ENCODE measurements at regions not wholly inside any gene's neighbourhood (a gene's known extent, or its start where the extent isn't known, plus 50 kb on each side); places are given as distances from the start of the nearest gene placed in this dataset.

- Histone ChIP-seq H3K27ac (ENCODE audit: low read length) (no peak overlapping the region), H3K4me3 (ENCODE audit: low read depth in 2 of 2, low read length in 2 of 2) (no peak overlapping the region), H3K9me3 (ENCODE audit: control insufficient read depth, insufficient read depth, low read depth, low read length) (no peaks in the 10 kb centered on the region), H3K27me3 (ENCODE audit: control insufficient read depth, insufficient read depth, low read length) (no peaks in the 10 kb centered on the region), H3K36me3 (ENCODE audit: control insufficient read depth, insufficient read depth, low read length) (no peaks in the 10 kb centered on the region), H3K4me1 (ENCODE audit: control insufficient read depth, insufficient read depth, low read length) (no peaks in the 10 kb centered on the region)
- no TSS peak for BruUV-seq (replicated peaks)
- DNase-seq (ENCODE audit: low read depth, low spot score) = no peak
- TF ChIP-seq SIN3A (IDR thresholded peaks at IDR 0.05; ENCODE audit: borderline replicate concordance, insufficient read depth, low read depth, low read length) (no peak), REST (IDR thresholded peaks at IDR 0.05; ENCODE audit: insufficient read depth in 1 of 2, low read depth in 2 of 2, low read length in 1 of 2) (no peak), TCF7L2 (IDR thresholded peaks at IDR 0.05; ENCODE audit: low read depth, low read length) (no peak), POLR2AphosphoS5 (IDR thresholded peaks at IDR 0.05; ENCODE audit: low read depth, low read length) (no peak)
- TF ChIP-seq, protein P1, sequence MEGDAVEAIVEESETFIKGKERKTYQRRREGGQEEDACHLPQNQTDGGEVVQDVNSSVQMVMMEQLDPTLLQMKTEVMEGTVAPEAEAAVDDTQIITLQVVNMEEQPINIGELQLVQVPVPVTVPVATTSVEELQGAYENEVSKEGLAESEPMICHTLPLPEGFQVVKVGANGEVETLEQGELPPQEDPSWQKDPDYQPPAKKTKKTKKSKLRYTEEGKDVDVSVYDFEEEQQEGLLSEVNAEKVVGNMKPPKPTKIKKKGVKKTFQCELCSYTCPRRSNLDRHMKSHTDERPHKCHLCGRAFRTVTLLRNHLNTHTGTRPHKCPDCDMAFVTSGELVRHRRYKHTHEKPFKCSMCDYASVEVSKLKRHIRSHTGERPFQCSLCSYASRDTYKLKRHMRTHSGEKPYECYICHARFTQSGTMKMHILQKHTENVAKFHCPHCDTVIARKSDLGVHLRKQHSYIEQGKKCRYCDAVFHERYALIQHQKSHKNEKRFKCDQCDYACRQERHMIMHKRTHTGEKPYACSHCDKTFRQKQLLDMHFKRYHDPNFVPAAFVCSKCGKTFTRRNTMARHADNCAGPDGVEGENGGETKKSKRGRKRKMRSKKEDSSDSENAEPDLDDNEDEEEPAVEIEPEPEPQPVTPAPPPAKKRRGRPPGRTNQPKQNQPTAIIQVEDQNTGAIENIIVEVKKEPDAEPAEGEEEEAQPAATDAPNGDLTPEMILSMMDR (IDR thresholded peaks at IDR 0.05) = no peak
- ChIA-PET POLR2A (no interaction called here), CTCF (no interaction called here)
- in situ Hi-C loops (cut with HindIII; ENCODE audit: low pct_unique_long_range_greater_than_20kb, low sequenced_read_pairs) = no loop called here
- intact Hi-C loops (cut with micrococcal nuclease; ENCODE audit: unreplicated experiment) = loop anchor here (5.0 kb wide), 1 partner anchor 212 kb away; no protein-coding TSS in a partner anchor
- no peak for ATAC-seq
Observed at GRCh38 chr1:209354840-209355165, 228.7 kb upstream of the CAMK1G start.

- TF ChIP-seq, protein P1 (IDR thresholded peaks at IDR 0.05) = no peak
- TF ChIP-seq REST (IDR thresholded peaks at IDR 0.05; ENCODE audit: insufficient read depth in 1 of 2, low read depth in 2 of 2, low read length in 1 of 2) (no peak), POLR2AphosphoS5 (IDR thresholded peaks at IDR 0.05; ENCODE audit: low read depth, low read length) (no peak), TCF7L2 (IDR thresholded peaks at IDR 0.05; ENCODE audit: low read depth, low read length) (no peak), SIN3A (IDR thresholded peaks at IDR 0.05; ENCODE audit: borderline replicate concordance, insufficient read depth, low read depth, low read length) (no peak)
- BruUV-seq (replicated peaks) = no TSS peak
- Histone ChIP-seq H3K27me3 (ENCODE audit: control insufficient read depth, insufficient read depth, low read length) (no peaks in the 10 kb centered on the region), H3K4me3 (ENCODE audit: low read depth in 2 of 2, low read length in 2 of 2) (no peak overlapping the region), H3K27ac (ENCODE audit: low read length) (no peak overlapping the region), H3K4me1 (ENCODE audit: control insufficient read depth, insufficient read depth, low read length) (no peaks in the 10 kb centered on the region), H3K9me3 (ENCODE audit: control insufficient read depth, insufficient read depth, low read depth, low read length) (no peaks in the 10 kb centered on the region), H3K36me3 (ENCODE audit: control insufficient read depth, insufficient read depth, low read length) (no peaks in the 10 kb centered on the region)
- DNase-seq (ENCODE audit: low read depth, low spot score) (no peak), ATAC-seq (no peak)
- POLR2A ChIA-PET = no interaction called here
- CTCF ChIA-PET = no interaction called here
- in situ Hi-C loops (cut with HindIII; ENCODE audit: low pct_unique_long_range_greater_than_20kb, low sequenced_read_pairs) = no loop called here
- intact Hi-C loops (cut with micrococcal nuclease; ENCODE audit: unreplicated experiment) = no loop called here
Observed at GRCh38 chr1:209355415-209355814, 228.1 kb upstream of the CAMK1G start.
